ENCODE measurements at regions not wholly inside any gene's neighbourhood (a gene's known extent, or its start where the extent isn't known, plus 50 kb on each side); places are given as distances from the start of the nearest gene placed in this dataset.

GRCh38 chr3:147895509-147895908 is 486.3 kb downstream of the ZIC1 start:
- no peak overlapping the region for H3K27ac Mint-ChIP-seq
- no peaks in the 10 kb centered on the region for H3K4me1 Mint-ChIP-seq
- H3K4me3 Mint-ChIP-seq: no peak overlapping the region
- no peak for DNase-seq
- no peaks in the 10 kb centered on the region for H3K9me3 Mint-ChIP-seq
- H3K36me3 Mint-ChIP-seq (ENCODE audit: low read depth): no peaks in the 10 kb centered on the region
- intact Hi-C loops (cut with micrococcal nuclease): no loop called here
- no peaks in the 10 kb centered on the region for H3K27me3 Mint-ChIP-seq

GRCh38 chr3:147900851-147901250 is 491.7 kb downstream of the ZIC1 start:
- H3K36me3 Mint-ChIP-seq (ENCODE audit: low read depth): no peaks in the 10 kb centered on the region
- no peaks in the 10 kb centered on the region for H3K27me3 Mint-ChIP-seq
- no peaks in the 10 kb centered on the region for H3K4me1 Mint-ChIP-seq
- H3K9me3 Mint-ChIP-seq: no peaks in the 10 kb centered on the region
- intact Hi-C loops (cut with micrococcal nuclease): no loop called here
- no peak overlapping the region for H3K4me3 Mint-ChIP-seq
- no peak overlapping the region for H3K27ac Mint-ChIP-seq
- no peak for DNase-seq

- H3K9me3 Mint-ChIP-seq: no peaks in the 10 kb centered on the region
- no peaks in the 10 kb centered on the region for H3K27me3 Mint-ChIP-seq
- no peak overlapping the region for H3K4me3 Mint-ChIP-seq
- no peak for DNase-seq
- H3K27ac Mint-ChIP-seq: no peak overlapping the region
- H3K4me1 Mint-ChIP-seq: no peaks in the 10 kb centered on the region
- H3K36me3 Mint-ChIP-seq (ENCODE audit: low read depth): no peaks in the 10 kb centered on the region
- intact Hi-C loops (cut with micrococcal nuclease): no loop called here
Measured at GRCh38 chr3:147903026-147903425, 493.9 kb downstream of the ZIC1 start.

GRCh38 chr3:147904421-147904820 is 495.3 kb downstream of the ZIC1 start:
- Mint-ChIP-seq H3K27me3 (no peaks in the 10 kb centered on the region), H3K4me3 (no peak overlapping the region), H3K9me3 (no peaks in the 10 kb centered on the region), H3K36me3 (ENCODE audit: low read depth) (no peaks in the 10 kb centered on the region), H3K4me1 (no peaks in the 10 kb centered on the region), H3K27ac (no peak overlapping the region)
- DNase-seq: no peak
- intact Hi-C loops (cut with micrococcal nuclease): no loop called here

GRCh38 chr3:147906285-147906684 is 497.1 kb downstream of the ZIC1 start:
- Mint-ChIP-seq H3K9me3 (no peaks in the 10 kb centered on the region), H3K36me3 (ENCODE audit: low read depth) (no peaks in the 10 kb centered on the region), H3K4me1 (no peaks in the 10 kb centered on the region), H3K27me3 (no peaks in the 10 kb centered on the region), H3K4me3 (no peak overlapping the region), H3K27ac (no peak overlapping the region)
- DNase-seq: no peak
- intact Hi-C loops (cut with micrococcal nuclease): no loop called here

- Mint-ChIP-seq H3K27me3 (no peaks in the 10 kb centered on the region), H3K36me3 (ENCODE audit: low read depth) (no peaks in the 10 kb centered on the region), H3K9me3 (no peaks in the 10 kb centered on the region), H3K27ac (no peak overlapping the region), H3K4me1 (no peaks in the 10 kb centered on the region), H3K4me3 (no peak overlapping the region)
- intact Hi-C loops (cut with micrococcal nuclease): no loop called here
- DNase-seq: no peak
Measured at GRCh38 chr3:147914532-147914931, 505.4 kb downstream of the ZIC1 start.

- H3K4me1 Mint-ChIP-seq: no peaks in the 10 kb centered on the region
- H3K4me3 Mint-ChIP-seq: no peak overlapping the region
- no peak overlapping the region for H3K27ac Mint-ChIP-seq
- H3K27me3 Mint-ChIP-seq: no peaks in the 10 kb centered on the region
- intact Hi-C loops (cut with micrococcal nuclease): no loop called here
- DNase-seq: no peak
- H3K9me3 Mint-ChIP-seq: no peaks in the 10 kb centered on the region
- no peaks in the 10 kb centered on the region for H3K36me3 Mint-ChIP-seq (ENCODE audit: low read depth)
Measured at GRCh38 chr3:147915057-147915456, 505.9 kb downstream of the ZIC1 start.

- H3K4me1 Mint-ChIP-seq: no peaks in the 10 kb centered on the region
- no peak overlapping the region for H3K27ac Mint-ChIP-seq
- no peaks in the 10 kb centered on the region for H3K9me3 Mint-ChIP-seq
- H3K4me3 Mint-ChIP-seq: no peak overlapping the region
- H3K36me3 Mint-ChIP-seq (ENCODE audit: low read depth): no peaks in the 10 kb centered on the region
- DNase-seq: no peak
- no peaks in the 10 kb centered on the region for H3K27me3 Mint-ChIP-seq
- intact Hi-C loops (cut with micrococcal nuclease): no loop called here
Measured at GRCh38 chr3:147919496-147919895, 510.3 kb downstream of the ZIC1 start.

- intact Hi-C loops (cut with micrococcal nuclease): no loop called here
- H3K27ac Mint-ChIP-seq: no peak overlapping the region
- no peaks in the 10 kb centered on the region for H3K4me1 Mint-ChIP-seq
- H3K4me3 Mint-ChIP-seq: no peak overlapping the region
- H3K9me3 Mint-ChIP-seq: no peaks in the 10 kb centered on the region
- H3K36me3 Mint-ChIP-seq (ENCODE audit: low read depth): no peaks in the 10 kb centered on the region
- no peak for DNase-seq
- H3K27me3 Mint-ChIP-seq: no peaks in the 10 kb centered on the region
Measured at GRCh38 chr3:147921051-147921450, 511.9 kb downstream of the ZIC1 start.

- Mint-ChIP-seq H3K36me3 (ENCODE audit: low read depth) (no peaks in the 10 kb centered on the region), H3K9me3 (no peaks in the 10 kb centered on the region), H3K27me3 (no peaks in the 10 kb centered on the region), H3K4me1 (no peaks in the 10 kb centered on the region), H3K4me3 (no peak overlapping the region), H3K27ac (no peak overlapping the region)
- intact Hi-C loops (cut with micrococcal nuclease): no loop called here
- no peak for DNase-seq
Measured at GRCh38 chr3:147924755-147925154, 515.6 kb downstream of the ZIC1 start.

GRCh38 chr3:147925272-147925671 is 516.1 kb downstream of the ZIC1 start:
- no peaks in the 10 kb centered on the region for H3K9me3 Mint-ChIP-seq
- H3K27me3 Mint-ChIP-seq: no peaks in the 10 kb centered on the region
- H3K27ac Mint-ChIP-seq: no peak overlapping the region
- no peaks in the 10 kb centered on the region for H3K36me3 Mint-ChIP-seq (ENCODE audit: low read depth)
- intact Hi-C loops (cut with micrococcal nuclease): no loop called here
- no peaks in the 10 kb centered on the region for H3K4me1 Mint-ChIP-seq
- no peak for DNase-seq
- no peak overlapping the region for H3K4me3 Mint-ChIP-seq

- Mint-ChIP-seq H3K27ac (no peak overlapping the region), H3K36me3 (ENCODE audit: low read depth) (no peaks in the 10 kb centered on the region)
- intact Hi-C loops (cut with micrococcal nuclease): no loop called here
Measured at GRCh38 chr3:147930232-147930807, 521.2 kb downstream of the ZIC1 start.

GRCh38 chr3:147934451-147935180 is 525.5 kb downstream of the ZIC1 start:
- no peaks in the 10 kb centered on the region for H3K36me3 Mint-ChIP-seq (ENCODE audit: low read depth)
- no peaks in the 10 kb centered on the region for H3K9me3 Mint-ChIP-seq
- intact Hi-C loops (cut with micrococcal nuclease): no loop called here
- no peak for DNase-seq
- H3K27ac Mint-ChIP-seq: no peak overlapping the region
- H3K4me1 Mint-ChIP-seq: no peaks in the 10 kb centered on the region
- no peaks in the 10 kb centered on the region for H3K27me3 Mint-ChIP-seq
- H3K4me3 Mint-ChIP-seq: no peak overlapping the region

More at GRCh38 chr3:147930232-147930807, 521.2 kb downstream of the ZIC1 start:
- no peaks in the 10 kb centered on the region for H3K9me3 Mint-ChIP-seq
- H3K27me3 Mint-ChIP-seq: no peaks in the 10 kb centered on the region
- no peak overlapping the region for H3K4me3 Mint-ChIP-seq
- DNase-seq: no peak
- no peaks in the 10 kb centered on the region for H3K4me1 Mint-ChIP-seq

GRCh38 chr3:147937341-147937740 is 528.2 kb downstream of the ZIC1 start:
- no peak overlapping the region for H3K4me3 Mint-ChIP-seq
- H3K4me1 Mint-ChIP-seq: no peaks in the 10 kb centered on the region
- no peaks in the 10 kb centered on the region for H3K36me3 Mint-ChIP-seq (ENCODE audit: low read depth)
- no peak for DNase-seq
- no peaks in the 10 kb centered on the region for H3K27me3 Mint-ChIP-seq
- intact Hi-C loops (cut with micrococcal nuclease): no loop called here
- H3K9me3 Mint-ChIP-seq: no peaks in the 10 kb centered on the region
- no peak overlapping the region for H3K27ac Mint-ChIP-seq

GRCh38 chr3:147937891-147938290 is 528.7 kb downstream of the ZIC1 start:
- intact Hi-C loops (cut with micrococcal nuclease): no loop called here
- no peak for DNase-seq
- Mint-ChIP-seq H3K36me3 (ENCODE audit: low read depth) (no peaks in the 10 kb centered on the region), H3K4me1 (no peaks in the 10 kb centered on the region), H3K4me3 (no peak overlapping the region), H3K9me3 (no peaks in the 10 kb centered on the region), H3K27ac (no peak overlapping the region), H3K27me3 (no peaks in the 10 kb centered on the region)
